CD8-positive, alpha-beta memory T cell (primary cell): ENCODE measurements at regions not wholly inside any gene's neighbourhood (a gene's known extent, or its start where the extent isn't known, plus 50 kb on each side); places are given as distances from the start of the nearest gene placed in this dataset.
"Not testable (repeated sequence)": the region's sequence is repeated elsewhere in the genome, so short reads cannot be mapped to it uniquely, and the experiment has no call there.

ENCODE experiments used
- CTCF ChIA-PET: fragments of 350-600 bp; sonication (Branson Sonifier 250); formaldehyde crosslinking; loops from one replicate; lab custom pipeline; 2021; ENCODE audit warnings: antibody characterized with exemption; lab: Charles Lee
- POLR2A ChIA-PET: fragments of 350-600 bp; sonication (Branson Sonifier 250); formaldehyde crosslinking; loops from one replicate; lab custom pipeline; 2021; ENCODE audit warnings: antibody characterized with exemption; lab: Charles Lee
- DNase-seq, 5 donors: peaks; one replicate each; pipeline versions ENCODE4 v3.0.0 to v3.0.0-alpha.2; 2020 to 2022; ENCODE audit warnings: mixed read lengths in 1 of 5
- H3K27ac ChIP-seq: one replicate; pipeline ENCODE4 v1.7.0; 2013; ENCODE audit warnings: low read depth, mild to moderate bottlenecking, low read length, moderate library complexity
- H3K27me3 ChIP-seq: 2 replicates; pipeline ENCODE4 v1.7.0; 2013; ENCODE audit warnings: low read length, mild to moderate bottlenecking; ENCODE audit not compliant: insufficient read depth, poor library complexity, severe bottlenecking
- H3K36me3 ChIP-seq: 2 replicates; pipeline ENCODE4 v1.7.0; 2013; ENCODE audit warnings: mild to moderate bottlenecking, low read length, moderate library complexity; ENCODE audit not compliant: insufficient read depth
- H3K4me1 ChIP-seq: 2 replicates; pipeline ENCODE4 v1.7.0; 2013; ENCODE audit warnings: mild to moderate bottlenecking, low read length, moderate library complexity; ENCODE audit not compliant: insufficient read depth
- H3K4me3 ChIP-seq: 2 replicates; pipeline ENCODE4 v1.7.0; 2013; ENCODE audit warnings: mild to moderate bottlenecking, low read length
- H3K9me3 ChIP-seq: 2 replicates; pipeline ENCODE4 v1.7.0; 2013; ENCODE audit warnings: mild to moderate bottlenecking, low read length
- H3K27ac Mint-ChIP-seq, 8 donors: one replicate each; pipeline ENCODE4 v1.8.0; 2020 to 2021; ENCODE audit warnings: mixed read lengths in 8 of 8, mild to moderate bottlenecking in 6 of 8, inconsistent platforms in 3 of 8, moderate library complexity in 3 of 8
- H3K27me3 Mint-ChIP-seq, 2 donors: one replicate each; pipeline ENCODE4 v1.8.0; 2020 to 2021; ENCODE audit warnings: mixed read lengths in 2 of 2, mild to moderate bottlenecking in 1 of 2, moderate library complexity in 1 of 2
- H3K36me3 Mint-ChIP-seq, 3 donors: one replicate each; pipeline ENCODE4 v1.8.0; 2020 to 2021; ENCODE audit warnings: mixed read lengths in 3 of 3, inconsistent platforms in 1 of 3, mild to moderate bottlenecking in 1 of 3
- H3K4me1 Mint-ChIP-seq, 3 donors: one replicate each; pipeline ENCODE4 v1.8.0; 2020 to 2021; ENCODE audit warnings: mixed read lengths in 3 of 3, inconsistent platforms in 1 of 3, mild to moderate bottlenecking in 1 of 3
- H3K4me3 Mint-ChIP-seq, 7 donors: one replicate each; pipeline ENCODE4 v1.8.0; 2020 to 2021; ENCODE audit warnings: mixed read lengths in 7 of 7, mild to moderate bottlenecking in 6 of 7, moderate library complexity in 4 of 7, inconsistent platforms in 2 of 7
- H3K9me3 Mint-ChIP-seq, 5 donors: one replicate each; pipeline ENCODE4 v1.8.0; 2020 to 2022; ENCODE audit warnings: mixed read lengths in 5 of 5, mild to moderate bottlenecking in 3 of 5, moderate library complexity in 2 of 5, inconsistent platforms in 1 of 5

GRCh38 chr16:29232160-29232705 lies 174.3 kb downstream of the NPIPB11 start:
- H3K4me3 ChIP-seq, H3K9me3 ChIP-seq, H3K4me1 Mint-ChIP-seq, H3K9me3 Mint-ChIP-seq, DNase-seq, H3K27me3 Mint-ChIP-seq, CTCF ChIA-PET, H3K36me3 ChIP-seq, H3K27ac ChIP-seq, H3K4me1 ChIP-seq, H3K27ac Mint-ChIP-seq, H3K27me3 ChIP-seq, POLR2A ChIA-PET, H3K4me3 Mint-ChIP-seq: not testable (repeated sequence)
- peaks cover 0 to 11% (median 0%) of the 10 kb centered on the region in 3 donors for H3K36me3 Mint-ChIP-seq

- H3K4me1 Mint-ChIP-seq, result peaks cover 0 to 11% (median 5%) of the 10 kb centered on the region in 3 donors
- no peak for DNase-seq
- Histone ChIP-seq H3K9me3 (no peaks in the 10 kb centered on the region), H3K27ac (no peak overlapping the region), H3K27me3 (no peaks in the 10 kb centered on the region), H3K4me3 (no peak overlapping the region), H3K4me1 (no peaks in the 10 kb centered on the region), H3K36me3 (no peaks in the 10 kb centered on the region)
- no peak overlapping the region for H3K4me3 Mint-ChIP-seq
- CTCF ChIA-PET, result no interaction called here
- POLR2A ChIA-PET, result no interaction called here
- no peaks in the 10 kb centered on the region for H3K9me3 Mint-ChIP-seq
- no peak overlapping the region for H3K27ac Mint-ChIP-seq
- peaks cover 0 to 11% (median 5%) of the 10 kb centered on the region in 3 donors for H3K36me3 Mint-ChIP-seq
- H3K27me3 Mint-ChIP-seq, result no peaks in the 10 kb centered on the region
Measured at GRCh38 chr16:29231244-29231643, 175.3 kb downstream of the NPIPB11 start.

- CTCF ChIA-PET, result no interaction called here
Measured at GRCh38 chr16:29230671-29231096, 175.8 kb downstream of the NPIPB11 start.

GRCh38 chr16:29230006-29230668 lies 176.4 kb downstream of the NPIPB11 start:
- H3K4me1 ChIP-seq, H3K27ac ChIP-seq, H3K4me3 Mint-ChIP-seq, H3K27me3 ChIP-seq, CTCF ChIA-PET, H3K27me3 Mint-ChIP-seq, H3K4me3 ChIP-seq, H3K27ac Mint-ChIP-seq, H3K9me3 Mint-ChIP-seq, H3K36me3 Mint-ChIP-seq, H3K9me3 ChIP-seq, POLR2A ChIA-PET, H3K36me3 ChIP-seq, DNase-seq: not testable (repeated sequence)
- peaks cover 0 to 12% (median 5%) of the 10 kb centered on the region in 3 donors for H3K4me1 Mint-ChIP-seq

More at GRCh38 chr16:29230671-29231096, 175.8 kb downstream of the NPIPB11 start:
- Histone ChIP-seq H3K36me3 (no peaks in the 10 kb centered on the region), H3K4me3 (no peak overlapping the region), H3K27me3 (no peaks in the 10 kb centered on the region), H3K4me1 (no peaks in the 10 kb centered on the region), H3K9me3 (no peaks in the 10 kb centered on the region), H3K27ac (no peak overlapping the region)
- POLR2A ChIA-PET, result no interaction called here
- H3K27me3 Mint-ChIP-seq, result no peaks in the 10 kb centered on the region
- no peak overlapping the region for H3K27ac Mint-ChIP-seq
- peaks cover 0 to 12% (median 5%) of the 10 kb centered on the region in 3 donors for H3K4me1 Mint-ChIP-seq
- peaks cover 0 to 8% (median 7%) of the 10 kb centered on the region in 3 donors for H3K36me3 Mint-ChIP-seq
- no peak for DNase-seq
- H3K9me3 Mint-ChIP-seq, result no peaks in the 10 kb centered on the region
- H3K4me3 Mint-ChIP-seq, result no peak overlapping the region

GRCh38 chr16:29229616-29230005 lies 176.9 kb downstream of the NPIPB11 start:
- H3K36me3 ChIP-seq, CTCF ChIA-PET, H3K9me3 Mint-ChIP-seq, POLR2A ChIA-PET, H3K27ac ChIP-seq, H3K27me3 ChIP-seq, H3K4me1 ChIP-seq, DNase-seq, H3K9me3 ChIP-seq, H3K4me3 ChIP-seq, H3K36me3 Mint-ChIP-seq, H3K27ac Mint-ChIP-seq, H3K27me3 Mint-ChIP-seq: not testable (repeated sequence)
- peak overlapping the region in 1 of 7 donors; percentile 59 for H3K4me3 Mint-ChIP-seq
- H3K4me1 Mint-ChIP-seq, result peaks cover 0 to 12% (median 5%) of the 10 kb centered on the region in 3 donors

GRCh38 chr16:29228664-29229611 lies 177.6 kb downstream of the NPIPB11 start:
- H3K9me3 ChIP-seq, H3K27ac ChIP-seq, H3K4me3 Mint-ChIP-seq, H3K4me1 ChIP-seq, DNase-seq, H3K4me3 ChIP-seq, H3K27me3 ChIP-seq, CTCF ChIA-PET, H3K9me3 Mint-ChIP-seq, H3K36me3 Mint-ChIP-seq, H3K36me3 ChIP-seq, POLR2A ChIA-PET, H3K27me3 Mint-ChIP-seq: not testable (repeated sequence)
- Mint-ChIP-seq H3K27ac (peak overlapping the region in 1 of 8 donors; percentile 29), H3K4me1 (peaks cover 3 to 15% (median 8%) of the 10 kb centered on the region in 3 donors)

GRCh38 chr16:29227751-29228663 lies 178.5 kb downstream of the NPIPB11 start:
- H3K36me3 Mint-ChIP-seq, CTCF ChIA-PET, H3K4me3 Mint-ChIP-seq, POLR2A ChIA-PET, H3K27me3 Mint-ChIP-seq, H3K36me3 ChIP-seq, H3K27me3 ChIP-seq, H3K4me1 ChIP-seq, H3K4me3 ChIP-seq, H3K27ac ChIP-seq, H3K9me3 Mint-ChIP-seq, H3K9me3 ChIP-seq: not testable (repeated sequence)
- peak in 3 of 5 donors; percentile 9 to 43 (median 15) for DNase-seq
- peaks cover 11 to 24% (median 16%) of the 10 kb centered on the region in 3 donors for H3K4me1 Mint-ChIP-seq
- H3K27ac Mint-ChIP-seq, result peak overlapping the region in 2 of 8 donors; percentile 4 to 18
